ENCODE measurements at regions not wholly inside any gene's neighbourhood (a gene's known extent, or its start where the extent isn't known, plus 50 kb on each side); places are given as distances from the start of the nearest gene placed in this dataset.

DNA sequence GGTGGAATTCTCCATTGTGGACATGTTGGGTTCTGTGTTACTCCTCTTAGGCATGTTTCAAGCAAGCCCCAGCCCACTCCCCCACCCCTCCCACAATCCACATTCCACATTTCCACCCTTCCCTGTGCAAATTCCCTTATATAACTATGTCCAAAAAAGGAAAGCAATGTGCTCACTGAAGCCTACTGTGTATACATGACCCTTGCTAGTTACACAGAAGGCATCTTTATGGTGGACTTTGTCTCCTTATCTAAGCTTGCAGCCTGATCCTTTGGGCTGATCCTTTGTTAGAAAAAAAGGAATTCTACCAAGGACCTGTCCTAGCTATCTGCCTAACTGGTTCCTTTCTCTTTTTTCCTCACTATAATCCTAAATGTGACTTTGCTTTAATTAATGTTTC lies 796.8 kb downstream of the NLGN4X start:
- H3K27me3 ChIP-seq (ENCODE audit: control insufficient read depth in 4 of 4, insufficient read depth in 4 of 4, low read length in 3 of 4): no peaks in the 10 kb centered on the region
- no peaks in the 10 kb centered on the region for H3K9me3 ChIP-seq (ENCODE audit: control insufficient read depth in 4 of 4, low read length in 3 of 4)
- H3K9ac ChIP-seq (ENCODE audit: low read depth in 1 of 2, low read length in 2 of 2): no peak overlapping the region
- H3K4me3 ChIP-seq (ENCODE audit: low read depth in 1 of 3, low read length in 3 of 3): no peak overlapping the region
- TF ChIP-seq EGR1 (IDR thresholded peaks at IDR 0.05; ENCODE audit: low read depth in 2 of 2): no peak
- TF ChIP-seq FOXA1 (IDR thresholded peaks at IDR 0.05): no peak
- no peak for TF ChIP-seq TAF1 (conservative IDR thresholded peaks at IDR 0.05)
- no peak for TF ChIP-seq RAD21 (IDR thresholded peaks at IDR 0.05)
- TF ChIP-seq, protein P1, sequence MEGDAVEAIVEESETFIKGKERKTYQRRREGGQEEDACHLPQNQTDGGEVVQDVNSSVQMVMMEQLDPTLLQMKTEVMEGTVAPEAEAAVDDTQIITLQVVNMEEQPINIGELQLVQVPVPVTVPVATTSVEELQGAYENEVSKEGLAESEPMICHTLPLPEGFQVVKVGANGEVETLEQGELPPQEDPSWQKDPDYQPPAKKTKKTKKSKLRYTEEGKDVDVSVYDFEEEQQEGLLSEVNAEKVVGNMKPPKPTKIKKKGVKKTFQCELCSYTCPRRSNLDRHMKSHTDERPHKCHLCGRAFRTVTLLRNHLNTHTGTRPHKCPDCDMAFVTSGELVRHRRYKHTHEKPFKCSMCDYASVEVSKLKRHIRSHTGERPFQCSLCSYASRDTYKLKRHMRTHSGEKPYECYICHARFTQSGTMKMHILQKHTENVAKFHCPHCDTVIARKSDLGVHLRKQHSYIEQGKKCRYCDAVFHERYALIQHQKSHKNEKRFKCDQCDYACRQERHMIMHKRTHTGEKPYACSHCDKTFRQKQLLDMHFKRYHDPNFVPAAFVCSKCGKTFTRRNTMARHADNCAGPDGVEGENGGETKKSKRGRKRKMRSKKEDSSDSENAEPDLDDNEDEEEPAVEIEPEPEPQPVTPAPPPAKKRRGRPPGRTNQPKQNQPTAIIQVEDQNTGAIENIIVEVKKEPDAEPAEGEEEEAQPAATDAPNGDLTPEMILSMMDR (IDR thresholded peaks at IDR 0.05; ENCODE audit: low read depth, low read length, missing input control): no peak
- no peaks in the 10 kb centered on the region for H3K4me1 ChIP-seq (ENCODE audit: control insufficient read depth in 4 of 4, insufficient read depth in 4 of 4, low read length in 3 of 4)
- no peaks in the 10 kb centered on the region for H3K36me3 ChIP-seq (ENCODE audit: control insufficient read depth in 4 of 4, insufficient read depth in 3 of 4, low read depth in 1 of 4, low read length in 3 of 4)
- H3K27ac ChIP-seq (ENCODE audit: low read depth in 1 of 2, low read length in 2 of 2): no peak overlapping the region
- no peak for DNase-seq (ENCODE audit: low spot score)

DNA sequence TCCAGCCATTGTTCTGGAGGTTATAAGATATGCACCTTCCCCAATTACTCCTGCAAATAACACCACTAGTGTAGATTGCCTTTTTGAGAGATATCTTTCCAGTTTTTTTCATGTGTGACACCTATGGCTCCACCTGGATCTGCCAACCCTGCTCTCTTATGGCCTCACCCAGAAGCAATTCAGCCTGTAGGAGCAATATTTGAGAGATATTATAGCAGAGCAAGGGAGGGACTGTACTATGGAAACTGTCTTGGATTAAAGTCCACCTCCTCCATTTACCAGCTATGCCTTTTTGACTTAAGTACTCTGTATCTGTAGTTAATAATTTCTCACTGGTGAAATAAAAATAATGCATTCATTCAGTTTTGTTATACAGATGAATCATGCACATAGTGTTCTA lies 803.5 kb downstream of the NLGN4X start:
- TF ChIP-seq HNF4G (IDR thresholded peaks at IDR 0.05) (no peak), NR2F2 (IDR thresholded peaks at IDR 0.05) (no peak)
- H3K9ac ChIP-seq (ENCODE audit: low read depth in 1 of 2, low read length in 2 of 2): no peak overlapping the region

DNA sequence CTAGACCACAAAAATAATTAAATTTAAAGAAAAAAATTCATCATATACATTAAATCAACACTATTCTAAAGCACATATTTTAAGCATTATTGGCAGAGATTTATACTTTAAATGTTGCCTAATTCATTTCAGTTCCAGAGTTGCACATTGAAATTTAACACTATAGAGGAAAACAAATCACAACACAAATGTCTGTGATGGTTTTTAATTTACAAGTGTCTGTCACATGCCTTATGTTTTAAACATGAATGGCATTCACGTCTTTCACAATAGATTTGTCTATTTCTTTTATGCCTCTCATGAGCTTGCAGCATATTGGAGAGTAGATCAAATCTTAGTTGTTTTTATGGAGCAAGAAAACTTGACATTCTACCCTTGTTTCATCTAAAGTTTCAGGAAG lies 811.3 kb downstream of the NLGN4X start:
- H3K4me3 ChIP-seq (ENCODE audit: low read depth in 1 of 3, low read length in 3 of 3): no peak overlapping the region
- no peaks in the 10 kb centered on the region for H3K36me3 ChIP-seq (ENCODE audit: control insufficient read depth in 4 of 4, insufficient read depth in 3 of 4, low read depth in 1 of 4, low read length in 3 of 4)
- H3K4me1 ChIP-seq (ENCODE audit: control insufficient read depth in 4 of 4, insufficient read depth in 4 of 4, low read length in 3 of 4): no peaks in the 10 kb centered on the region
- WGBS: 52% methylated on average over 1 of the region's 1 CpG
- no peaks in the 10 kb centered on the region for H3K27me3 ChIP-seq (ENCODE audit: control insufficient read depth in 4 of 4, insufficient read depth in 4 of 4, low read length in 3 of 4)
- DNase-seq (ENCODE audit: low spot score): no peak
- TF ChIP-seq YY1 (IDR thresholded peaks at IDR 0.05): no peak
- no peak for TF ChIP-seq SP1 (IDR thresholded peaks at IDR 0.05)
- TF ChIP-seq GABPA (IDR thresholded peaks at IDR 0.05 in 1 of 2, conservative IDR thresholded peaks at IDR 0.05 in 1 of 2): no peak
- TF ChIP-seq, protein P2, sequence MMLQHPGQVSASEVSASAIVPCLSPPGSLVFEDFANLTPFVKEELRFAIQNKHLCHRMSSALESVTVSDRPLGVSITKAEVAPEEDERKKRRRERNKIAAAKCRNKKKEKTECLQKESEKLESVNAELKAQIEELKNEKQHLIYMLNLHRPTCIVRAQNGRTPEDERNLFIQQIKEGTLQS (IDR thresholded peaks at IDR 0.05): no peak
- TF ChIP-seq EGR1 (IDR thresholded peaks at IDR 0.05; ENCODE audit: low read depth in 2 of 2): no peak
- TF ChIP-seq HNF4G (IDR thresholded peaks at IDR 0.05): no peak
- H3K9ac ChIP-seq (ENCODE audit: low read depth in 1 of 2, low read length in 2 of 2): no peak overlapping the region
- no peaks in the 10 kb centered on the region for H3K9me3 ChIP-seq (ENCODE audit: control insufficient read depth in 4 of 4, low read length in 3 of 4)
- no peak overlapping the region for H3K27ac ChIP-seq (ENCODE audit: low read depth in 1 of 2, low read length in 2 of 2)

More for the DNA sequence above, 803.5 kb downstream of the NLGN4X start:
- Histone ChIP-seq H3K36me3 (ENCODE audit: control insufficient read depth in 4 of 4, insufficient read depth in 3 of 4, low read depth in 1 of 4, low read length in 3 of 4) (no peaks in the 10 kb centered on the region), H3K27ac (ENCODE audit: low read depth in 1 of 2, low read length in 2 of 2) (no peak overlapping the region), H3K4me1 (ENCODE audit: control insufficient read depth in 4 of 4, insufficient read depth in 4 of 4, low read length in 3 of 4) (no peaks in the 10 kb centered on the region), H3K4me3 (ENCODE audit: low read depth in 1 of 3, low read length in 3 of 3) (no peak overlapping the region), H3K9me3 (ENCODE audit: control insufficient read depth in 4 of 4, low read length in 3 of 4) (peaks cover 0 to 1% (median 0%) of the 10 kb centered on the region in 4 donors), H3K27me3 (ENCODE audit: control insufficient read depth in 4 of 4, insufficient read depth in 4 of 4, low read length in 3 of 4) (no peaks in the 10 kb centered on the region)
- DNase-seq (ENCODE audit: low spot score): no peak

DNA sequence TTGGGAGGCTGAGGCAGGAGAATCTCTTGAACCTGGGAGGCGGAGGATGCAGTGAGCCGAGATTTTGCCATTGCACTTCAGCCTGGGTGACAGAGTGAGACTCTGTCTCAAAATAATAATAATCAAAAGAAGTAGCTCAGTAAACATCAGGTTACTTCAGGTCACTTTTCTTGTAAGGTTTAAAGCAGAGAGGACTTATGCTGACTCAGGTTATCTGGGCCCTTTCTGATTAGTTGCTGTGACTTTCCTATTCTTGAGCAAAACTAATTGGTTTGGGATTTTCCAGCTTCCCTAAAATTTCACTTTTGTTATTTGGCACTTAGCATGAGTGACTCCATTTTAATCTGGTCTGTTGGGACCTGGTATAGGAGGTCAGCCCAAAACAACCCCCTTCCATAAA lies 812.9 kb downstream of the NLGN4X start:
- H3K4me3 ChIP-seq (ENCODE audit: low read depth in 1 of 3, low read length in 3 of 3): no peak overlapping the region
- H3K27ac ChIP-seq (ENCODE audit: low read depth in 1 of 2, low read length in 2 of 2): no peak overlapping the region
- H3K9ac ChIP-seq (ENCODE audit: low read depth in 1 of 2, low read length in 2 of 2): no peak overlapping the region
- no peaks in the 10 kb centered on the region for H3K9me3 ChIP-seq (ENCODE audit: control insufficient read depth in 4 of 4, low read length in 3 of 4)
- DNase-seq (ENCODE audit: low spot score): no peak
- 82% methylated on average over 2 of the region's 2 CpGs for WGBS
- H3K27me3 ChIP-seq (ENCODE audit: control insufficient read depth in 4 of 4, insufficient read depth in 4 of 4, low read length in 3 of 4): no peaks in the 10 kb centered on the region
- no peaks in the 10 kb centered on the region for H3K36me3 ChIP-seq (ENCODE audit: control insufficient read depth in 4 of 4, insufficient read depth in 3 of 4, low read depth in 1 of 4, low read length in 3 of 4)
- H3K4me1 ChIP-seq (ENCODE audit: control insufficient read depth in 4 of 4, insufficient read depth in 4 of 4, low read length in 3 of 4): no peaks in the 10 kb centered on the region
- TF ChIP-seq FOXA2 (IDR thresholded peaks at IDR 0.05): no peak
- no peak for TF ChIP-seq HNF4A (conservative IDR thresholded peaks at IDR 0.05)
- TF ChIP-seq, protein P3, sequence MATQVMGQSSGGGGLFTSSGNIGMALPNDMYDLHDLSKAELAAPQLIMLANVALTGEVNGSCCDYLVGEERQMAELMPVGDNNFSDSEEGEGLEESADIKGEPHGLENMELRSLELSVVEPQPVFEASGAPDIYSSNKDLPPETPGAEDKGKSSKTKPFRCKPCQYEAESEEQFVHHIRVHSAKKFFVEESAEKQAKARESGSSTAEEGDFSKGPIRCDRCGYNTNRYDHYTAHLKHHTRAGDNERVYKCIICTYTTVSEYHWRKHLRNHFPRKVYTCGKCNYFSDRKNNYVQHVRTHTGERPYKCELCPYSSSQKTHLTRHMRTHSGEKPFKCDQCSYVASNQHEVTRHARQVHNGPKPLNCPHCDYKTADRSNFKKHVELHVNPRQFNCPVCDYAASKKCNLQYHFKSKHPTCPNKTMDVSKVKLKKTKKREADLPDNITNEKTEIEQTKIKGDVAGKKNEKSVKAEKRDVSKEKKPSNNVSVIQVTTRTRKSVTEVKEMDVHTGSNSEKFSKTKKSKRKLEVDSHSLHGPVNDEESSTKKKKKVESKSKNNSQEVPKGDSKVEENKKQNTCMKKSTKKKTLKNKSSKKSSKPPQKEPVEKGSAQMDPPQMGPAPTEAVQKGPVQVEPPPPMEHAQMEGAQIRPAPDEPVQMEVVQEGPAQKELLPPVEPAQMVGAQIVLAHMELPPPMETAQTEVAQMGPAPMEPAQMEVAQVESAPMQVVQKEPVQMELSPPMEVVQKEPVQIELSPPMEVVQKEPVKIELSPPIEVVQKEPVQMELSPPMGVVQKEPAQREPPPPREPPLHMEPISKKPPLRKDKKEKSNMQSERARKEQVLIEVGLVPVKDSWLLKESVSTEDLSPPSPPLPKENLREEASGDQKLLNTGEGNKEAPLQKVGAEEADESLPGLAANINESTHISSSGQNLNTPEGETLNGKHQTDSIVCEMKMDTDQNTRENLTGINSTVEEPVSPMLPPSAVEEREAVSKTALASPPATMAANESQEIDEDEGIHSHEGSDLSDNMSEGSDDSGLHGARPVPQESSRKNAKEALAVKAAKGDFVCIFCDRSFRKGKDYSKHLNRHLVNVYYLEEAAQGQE (IDR thresholded peaks at IDR 0.05): no peak
- TF ChIP-seq YY1 (IDR thresholded peaks at IDR 0.05): no peak
- TF ChIP-seq TAF1 (conservative IDR thresholded peaks at IDR 0.05): no peak
- TF ChIP-seq SP1 (IDR thresholded peaks at IDR 0.05): no peak
- no peak for TF ChIP-seq RXRA (IDR thresholded peaks at IDR 0.05)
- TF ChIP-seq, protein P4, sequence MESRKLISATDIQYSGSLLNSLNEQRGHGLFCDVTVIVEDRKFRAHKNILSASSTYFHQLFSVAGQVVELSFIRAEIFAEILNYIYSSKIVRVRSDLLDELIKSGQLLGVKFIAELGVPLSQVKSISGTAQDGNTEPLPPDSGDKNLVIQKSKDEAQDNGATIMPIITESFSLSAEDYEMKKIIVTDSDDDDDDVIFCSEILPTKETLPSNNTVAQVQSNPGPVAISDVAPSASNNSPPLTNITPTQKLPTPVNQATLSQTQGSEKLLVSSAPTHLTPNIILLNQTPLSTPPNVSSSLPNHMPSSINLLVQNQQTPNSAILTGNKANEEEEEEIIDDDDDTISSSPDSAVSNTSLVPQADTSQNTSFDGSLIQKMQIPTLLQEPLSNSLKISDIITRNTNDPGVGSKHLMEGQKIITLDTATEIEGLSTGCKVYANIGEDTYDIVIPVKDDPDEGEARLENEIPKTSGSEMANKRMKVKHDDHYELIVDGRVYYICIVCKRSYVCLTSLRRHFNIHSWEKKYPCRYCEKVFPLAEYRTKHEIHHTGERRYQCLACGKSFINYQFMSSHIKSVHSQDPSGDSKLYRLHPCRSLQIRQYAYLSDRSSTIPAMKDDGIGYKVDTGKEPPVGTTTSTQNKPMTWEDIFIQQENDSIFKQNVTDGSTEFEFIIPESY (IDR thresholded peaks at IDR 0.05): no peak

Measured in liver (tissue), 8 donors.